H1 (cell line): ENCODE measurements at regions not wholly inside any gene's neighbourhood (a gene's known extent, or its start where the extent isn't known, plus 50 kb on each side); places are given as distances from the start of the nearest gene placed in this dataset.

ENCODE experiments used
- KDM4A ChIP-seq: IDR thresholded peaks from one replicate; pipeline ENCODE4 v1.7.1; 2012; ENCODE audit warnings: low read depth, mild to moderate bottlenecking, moderate library complexity, low read length, inconsistent platforms; ENCODE audit not compliant: severe bottlenecking
- RXRA ChIP-seq: IDR thresholded peaks from 2 replicates; pipeline ENCODE4 v1.6.1; 2011; ENCODE audit warnings: low read depth, mild to moderate bottlenecking, low read length, moderate library complexity; ENCODE audit not compliant: insufficient read depth
- SIN3A ChIP-seq, 2 experiments: IDR thresholded peaks in 1 of 2; conservative IDR thresholded peaks in 1 of 2; 2 replicates each; pipeline ENCODE4 v1.6.1; 2011 to 2012; ENCODE audit warnings: low read length in 2 of 2, improper control_type of control experiment in 1 of 2, low read depth in 1 of 2, mild to moderate bottlenecking in 1 of 2
- TAF1 ChIP-seq: IDR thresholded peaks from 2 replicates; pipeline ENCODE4 v1.6.1; 2011; ENCODE audit warnings: mild to moderate bottlenecking, low read depth, low read length

GRCh38 chr4:176009254-176009653, 56.4 kb upstream of the WDR17 start (continued):
- no peak for TF ChIP-seq SIN3A (conservative IDR thresholded peaks at IDR 0.05 in 1 of 2, IDR thresholded peaks at IDR 0.05 in 1 of 2; ENCODE audit: low read depth in 1 of 2, low read length in 2 of 2)
- TF ChIP-seq RXRA = no peak
- no peak for TF ChIP-seq KDM4A
- no peak for TF ChIP-seq TAF1
- TF ChIP-seq, all 59 proteins: peak for 0
